ENCODE measurements at regions not wholly inside any gene's neighbourhood (a gene's known extent, or its start where the extent isn't known, plus 50 kb on each side); places are given as distances from the start of the nearest gene placed in this dataset.
"Not testable (repeated sequence)": the region's sequence is repeated elsewhere in the genome, so short reads cannot be mapped to it uniquely, and the experiment has no call there.

DNA sequence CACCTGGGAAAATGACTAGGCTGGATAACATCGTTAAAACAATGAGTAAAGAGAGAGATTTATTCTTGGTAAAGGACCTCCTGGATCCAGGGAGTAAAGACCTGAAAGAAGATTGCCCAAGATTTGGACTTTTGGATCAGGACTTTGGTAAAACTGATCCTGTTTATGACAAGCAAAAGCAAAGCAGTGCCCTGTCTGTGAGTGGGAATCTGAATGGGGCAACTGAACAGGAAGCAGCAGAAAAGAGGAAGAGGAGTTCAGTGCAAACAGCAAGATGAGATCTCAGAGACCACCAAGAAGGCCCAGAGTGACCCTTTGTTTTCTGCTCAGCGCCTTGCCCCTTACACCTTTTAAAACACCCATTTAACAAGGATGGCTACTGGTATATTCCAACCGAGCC is 122.0 kb downstream of the VPREB1 start:
- Histone ChIP-seq H3K4me1 (no peaks in the 10 kb centered on the region), H3K27ac (no peak overlapping the region), H3K9me3 (no peaks in the 10 kb centered on the region), H3K27me3 (no peaks in the 10 kb centered on the region), H3K4me3 (no peak overlapping the region), H3K36me3 (no peaks in the 10 kb centered on the region)
- DNase-seq (ENCODE audit: extremely low spot score in 2 of 2), result no peak
- intact Hi-C loops (cut with DNase I), result no loop called here
- TF ChIP-seq POLR2A (IDR thresholded peaks at IDR 0.05) (no peak), POLR2AphosphoS5 (IDR thresholded peaks at IDR 0.05; ENCODE audit: insufficient read depth in 1 of 2, low read depth in 1 of 2) (no peak)
- TF ChIP-seq, protein P1, sequence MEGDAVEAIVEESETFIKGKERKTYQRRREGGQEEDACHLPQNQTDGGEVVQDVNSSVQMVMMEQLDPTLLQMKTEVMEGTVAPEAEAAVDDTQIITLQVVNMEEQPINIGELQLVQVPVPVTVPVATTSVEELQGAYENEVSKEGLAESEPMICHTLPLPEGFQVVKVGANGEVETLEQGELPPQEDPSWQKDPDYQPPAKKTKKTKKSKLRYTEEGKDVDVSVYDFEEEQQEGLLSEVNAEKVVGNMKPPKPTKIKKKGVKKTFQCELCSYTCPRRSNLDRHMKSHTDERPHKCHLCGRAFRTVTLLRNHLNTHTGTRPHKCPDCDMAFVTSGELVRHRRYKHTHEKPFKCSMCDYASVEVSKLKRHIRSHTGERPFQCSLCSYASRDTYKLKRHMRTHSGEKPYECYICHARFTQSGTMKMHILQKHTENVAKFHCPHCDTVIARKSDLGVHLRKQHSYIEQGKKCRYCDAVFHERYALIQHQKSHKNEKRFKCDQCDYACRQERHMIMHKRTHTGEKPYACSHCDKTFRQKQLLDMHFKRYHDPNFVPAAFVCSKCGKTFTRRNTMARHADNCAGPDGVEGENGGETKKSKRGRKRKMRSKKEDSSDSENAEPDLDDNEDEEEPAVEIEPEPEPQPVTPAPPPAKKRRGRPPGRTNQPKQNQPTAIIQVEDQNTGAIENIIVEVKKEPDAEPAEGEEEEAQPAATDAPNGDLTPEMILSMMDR (IDR thresholded peaks at IDR 0.05), result no peak

DNA sequence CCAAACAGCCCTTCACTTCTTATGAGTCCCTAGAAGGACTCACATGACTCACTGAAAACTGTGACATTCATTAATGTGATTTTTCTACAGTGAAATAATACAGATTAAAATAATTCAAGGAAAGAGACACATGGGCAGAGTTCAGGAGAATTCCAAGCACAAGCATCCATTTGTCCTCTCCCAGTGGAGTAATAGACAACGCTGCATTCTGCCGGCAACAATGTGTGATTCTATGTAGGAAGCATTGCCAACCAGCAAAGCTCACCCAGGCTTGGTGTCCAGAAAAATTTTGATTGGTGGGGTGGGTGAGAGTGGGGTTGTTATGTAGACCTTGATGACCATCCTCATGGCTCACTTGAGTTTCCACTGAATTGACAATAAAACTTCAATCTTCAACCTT is 123.9 kb downstream of the VPREB1 start:
- no peaks in the 10 kb centered on the region for H3K4me1 ChIP-seq
- H3K27ac ChIP-seq, result no peak overlapping the region
- no peak overlapping the region for H3K4me3 ChIP-seq
- DNase-seq (ENCODE audit: extremely low spot score in 2 of 2), result no peak
- H3K9me3 ChIP-seq, result no peaks in the 10 kb centered on the region
- intact Hi-C loops (cut with DNase I), result no loop called here
- TF ChIP-seq, protein P1 (IDR thresholded peaks at IDR 0.05), result no peak
- TF ChIP-seq POLR2A (IDR thresholded peaks at IDR 0.05) (no peak), POLR2AphosphoS5 (IDR thresholded peaks at IDR 0.05; ENCODE audit: insufficient read depth in 1 of 2, low read depth in 1 of 2) (no peak)
- no peaks in the 10 kb centered on the region for H3K27me3 ChIP-seq
- H3K36me3 ChIP-seq, result no peaks in the 10 kb centered on the region

DNA sequence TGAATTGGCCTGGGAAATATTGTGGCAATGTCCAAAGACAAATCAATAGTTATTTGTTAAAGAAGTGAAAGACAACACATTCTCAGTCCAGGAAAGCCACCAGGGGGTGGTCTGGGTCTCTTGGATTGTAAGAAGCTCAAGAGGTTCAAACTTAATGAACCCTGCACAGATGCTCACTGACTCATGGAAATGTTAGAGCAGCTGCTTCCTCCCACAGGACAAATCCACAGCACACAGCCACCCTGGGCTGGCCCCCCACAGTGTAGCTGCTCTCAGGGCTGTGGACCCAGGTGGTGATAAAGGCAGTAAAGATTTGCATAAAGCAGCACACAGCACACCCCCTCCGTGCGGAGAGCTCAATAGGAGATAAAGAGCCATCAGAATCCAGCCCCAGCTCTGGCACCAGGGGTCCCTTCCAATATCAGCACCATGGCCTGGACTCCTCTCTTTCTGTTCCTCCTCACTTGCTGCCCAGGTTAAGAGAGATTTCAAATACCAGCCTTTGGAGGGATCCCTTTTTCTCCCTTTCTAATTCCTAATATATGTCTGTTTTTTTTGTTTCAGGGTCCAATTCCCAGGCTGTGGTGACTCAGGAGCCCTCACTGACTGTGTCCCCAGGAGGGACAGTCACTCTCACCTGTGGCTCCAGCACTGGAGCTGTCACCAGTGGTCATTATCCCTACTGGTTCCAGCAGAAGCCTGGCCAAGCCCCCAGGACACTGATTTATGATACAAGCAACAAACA is 124.8 kb downstream of the VPREB1 start:
- H3K4me3 ChIP-seq; H3K27me3 ChIP-seq; H3K4me1 ChIP-seq; H3K27ac ChIP-seq; intact Hi-C loops (cut with DNase I); H3K9me3 ChIP-seq; DNase-seq (ENCODE audit: extremely low spot score in 2 of 2); H3K36me3 ChIP-seq: not testable (repeated sequence)

DNA sequence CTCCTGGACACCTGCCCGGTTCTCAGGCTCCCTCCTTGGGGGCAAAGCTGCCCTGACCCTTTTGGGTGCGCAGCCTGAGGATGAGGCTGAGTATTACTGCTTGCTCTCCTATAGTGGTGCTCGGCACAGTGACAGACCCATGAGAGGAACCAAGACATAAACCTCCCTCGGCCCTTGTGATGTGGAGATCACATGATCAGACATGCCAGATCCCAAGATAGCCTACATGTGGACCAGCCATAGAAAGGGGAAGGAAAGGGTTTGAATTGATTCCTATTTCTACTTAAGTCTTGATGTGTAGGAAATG is 125.3 kb downstream of the VPREB1 start:
- intact Hi-C loops (cut with DNase I), result no loop called here
- TF ChIP-seq, protein P1 (IDR thresholded peaks at IDR 0.05), result no peak
- TF ChIP-seq POLR2A (IDR thresholded peaks at IDR 0.05), result no peak
- TF ChIP-seq POLR2AphosphoS5 (IDR thresholded peaks at IDR 0.05; ENCODE audit: insufficient read depth in 1 of 2, low read depth in 1 of 2), result no peak
- H3K36me3 ChIP-seq, result no peaks in the 10 kb centered on the region
- H3K27ac ChIP-seq, result no peak overlapping the region
- no peaks in the 10 kb centered on the region for H3K9me3 ChIP-seq
- no peaks in the 10 kb centered on the region for H3K4me1 ChIP-seq
- DNase-seq (ENCODE audit: extremely low spot score in 2 of 2), result no peak
- no peak overlapping the region for H3K4me3 ChIP-seq
- H3K27me3 ChIP-seq, result no peaks in the 10 kb centered on the region

DNA sequence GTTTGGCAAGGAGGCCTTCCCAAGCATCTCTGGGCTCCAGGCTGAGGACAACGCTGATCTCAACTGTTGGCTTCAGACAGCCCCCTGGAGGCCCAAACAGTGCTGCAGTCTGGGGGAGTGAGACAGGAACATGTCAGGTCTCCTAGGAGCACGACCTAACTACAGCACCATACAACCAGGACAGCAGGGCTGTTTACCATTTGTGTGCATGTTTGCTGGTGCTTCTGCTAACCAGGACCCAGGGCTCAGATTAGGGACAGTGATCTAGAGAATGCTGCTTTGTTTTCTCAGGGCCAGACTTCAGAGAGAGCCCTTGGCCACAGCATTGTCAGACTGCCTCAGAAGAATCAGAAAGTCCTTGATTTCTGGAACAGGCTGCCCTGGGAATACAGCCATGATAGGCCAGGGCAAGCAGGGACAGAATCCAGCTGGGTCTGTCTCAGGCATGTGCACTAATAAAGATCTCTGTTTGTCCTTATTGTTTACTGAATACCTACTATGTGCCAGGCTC is 126.5 kb downstream of the VPREB1 start:
- H3K27me3 ChIP-seq, result no peaks in the 10 kb centered on the region
- H3K36me3 ChIP-seq, result no peaks in the 10 kb centered on the region
- H3K4me3 ChIP-seq, result no peak overlapping the region
- H3K27ac ChIP-seq, result no peak overlapping the region
- H3K9me3 ChIP-seq, result no peaks in the 10 kb centered on the region
- intact Hi-C loops (cut with DNase I), result no loop called here
- DNase-seq (ENCODE audit: extremely low spot score in 2 of 2), result no peak
- H3K4me1 ChIP-seq, result no peaks in the 10 kb centered on the region
- TF ChIP-seq POLR2AphosphoS5 (IDR thresholded peaks at IDR 0.05; ENCODE audit: insufficient read depth in 1 of 2, low read depth in 1 of 2) (no peak), POLR2A (IDR thresholded peaks at IDR 0.05) (no peak)
- TF ChIP-seq, protein P1 (IDR thresholded peaks at IDR 0.05), result no peak

Measured in vagina (tissue), 2 donors.